Ishikawa (cell line): ENCODE measurements at regions not wholly inside any gene's neighbourhood (a gene's known extent, or its start where the extent isn't known, plus 50 kb on each side); places are given as distances from the start of the nearest gene placed in this dataset.

Experiments used
- TEAD4 ChIP-seq: IDR thresholded peaks from 2 replicates; pipeline ENCODE4 v1.6.1; 2012
- TF ChIP-seq, protein P1 (sequence below): IDR thresholded peaks from 2 replicates; pipeline ENCODE4 v1.6.1; 2012; ENCODE audit warnings: low read depth, mild to moderate bottlenecking

- TF ChIP-seq, protein P1, sequence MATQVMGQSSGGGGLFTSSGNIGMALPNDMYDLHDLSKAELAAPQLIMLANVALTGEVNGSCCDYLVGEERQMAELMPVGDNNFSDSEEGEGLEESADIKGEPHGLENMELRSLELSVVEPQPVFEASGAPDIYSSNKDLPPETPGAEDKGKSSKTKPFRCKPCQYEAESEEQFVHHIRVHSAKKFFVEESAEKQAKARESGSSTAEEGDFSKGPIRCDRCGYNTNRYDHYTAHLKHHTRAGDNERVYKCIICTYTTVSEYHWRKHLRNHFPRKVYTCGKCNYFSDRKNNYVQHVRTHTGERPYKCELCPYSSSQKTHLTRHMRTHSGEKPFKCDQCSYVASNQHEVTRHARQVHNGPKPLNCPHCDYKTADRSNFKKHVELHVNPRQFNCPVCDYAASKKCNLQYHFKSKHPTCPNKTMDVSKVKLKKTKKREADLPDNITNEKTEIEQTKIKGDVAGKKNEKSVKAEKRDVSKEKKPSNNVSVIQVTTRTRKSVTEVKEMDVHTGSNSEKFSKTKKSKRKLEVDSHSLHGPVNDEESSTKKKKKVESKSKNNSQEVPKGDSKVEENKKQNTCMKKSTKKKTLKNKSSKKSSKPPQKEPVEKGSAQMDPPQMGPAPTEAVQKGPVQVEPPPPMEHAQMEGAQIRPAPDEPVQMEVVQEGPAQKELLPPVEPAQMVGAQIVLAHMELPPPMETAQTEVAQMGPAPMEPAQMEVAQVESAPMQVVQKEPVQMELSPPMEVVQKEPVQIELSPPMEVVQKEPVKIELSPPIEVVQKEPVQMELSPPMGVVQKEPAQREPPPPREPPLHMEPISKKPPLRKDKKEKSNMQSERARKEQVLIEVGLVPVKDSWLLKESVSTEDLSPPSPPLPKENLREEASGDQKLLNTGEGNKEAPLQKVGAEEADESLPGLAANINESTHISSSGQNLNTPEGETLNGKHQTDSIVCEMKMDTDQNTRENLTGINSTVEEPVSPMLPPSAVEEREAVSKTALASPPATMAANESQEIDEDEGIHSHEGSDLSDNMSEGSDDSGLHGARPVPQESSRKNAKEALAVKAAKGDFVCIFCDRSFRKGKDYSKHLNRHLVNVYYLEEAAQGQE = no peak
- TF ChIP-seq TEAD4 = no peak
Measured at GRCh38 chr11:93032580-93032979, 63.1 kb downstream of the MTNR1B start.
